ENCODE measurements at regions not wholly inside any gene's neighbourhood (a gene's known extent, or its start where the extent isn't known, plus 50 kb on each side); places are given as distances from the start of the nearest gene placed in this dataset.
"Not testable (repeated sequence)": the region's sequence is repeated elsewhere in the genome, so short reads cannot be mapped to it uniquely, and the experiment has no call there.

DNA sequence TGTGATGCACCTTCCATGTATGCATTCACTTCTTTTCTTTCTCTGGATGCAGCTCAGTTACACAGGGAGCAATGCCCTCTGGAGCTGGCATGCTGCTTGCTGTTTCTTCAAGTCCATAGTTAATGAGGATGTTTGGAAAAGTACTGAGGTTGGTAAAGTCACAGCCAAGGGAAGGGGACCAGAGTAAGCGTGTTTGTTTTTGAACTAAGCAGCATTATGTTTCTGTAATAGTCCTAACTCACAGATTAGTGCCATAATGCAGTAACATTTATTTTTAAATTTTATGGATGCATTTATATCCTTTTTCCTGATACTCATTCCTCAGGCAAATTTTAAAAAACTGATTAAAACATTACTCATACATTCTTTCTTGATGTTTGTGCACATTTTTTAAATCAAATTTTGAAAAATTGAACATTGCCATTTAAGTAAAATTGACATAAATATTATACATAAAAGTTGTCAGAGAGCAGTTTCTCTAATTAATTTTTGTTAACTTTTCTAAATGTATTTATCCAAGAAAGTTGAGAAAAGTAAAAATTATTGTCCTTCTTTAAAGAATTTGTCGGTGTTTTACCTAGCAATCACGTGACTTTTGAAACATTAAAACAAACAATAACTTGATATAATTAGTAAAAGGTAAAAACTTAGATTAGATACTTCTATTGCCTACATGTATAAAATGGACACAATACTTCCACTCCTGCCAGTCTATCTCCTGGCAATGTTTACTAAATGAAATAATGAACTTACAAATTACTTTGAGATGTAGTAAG, 659.6 kb upstream of the ANKRD30A start:
- DNase-seq (ENCODE audit: low read depth): no peak
- no peak overlapping the region for H3K4me3 ChIP-seq (ENCODE audit: control insufficient read depth, low read depth, low read length)
- TF ChIP-seq, protein P1, sequence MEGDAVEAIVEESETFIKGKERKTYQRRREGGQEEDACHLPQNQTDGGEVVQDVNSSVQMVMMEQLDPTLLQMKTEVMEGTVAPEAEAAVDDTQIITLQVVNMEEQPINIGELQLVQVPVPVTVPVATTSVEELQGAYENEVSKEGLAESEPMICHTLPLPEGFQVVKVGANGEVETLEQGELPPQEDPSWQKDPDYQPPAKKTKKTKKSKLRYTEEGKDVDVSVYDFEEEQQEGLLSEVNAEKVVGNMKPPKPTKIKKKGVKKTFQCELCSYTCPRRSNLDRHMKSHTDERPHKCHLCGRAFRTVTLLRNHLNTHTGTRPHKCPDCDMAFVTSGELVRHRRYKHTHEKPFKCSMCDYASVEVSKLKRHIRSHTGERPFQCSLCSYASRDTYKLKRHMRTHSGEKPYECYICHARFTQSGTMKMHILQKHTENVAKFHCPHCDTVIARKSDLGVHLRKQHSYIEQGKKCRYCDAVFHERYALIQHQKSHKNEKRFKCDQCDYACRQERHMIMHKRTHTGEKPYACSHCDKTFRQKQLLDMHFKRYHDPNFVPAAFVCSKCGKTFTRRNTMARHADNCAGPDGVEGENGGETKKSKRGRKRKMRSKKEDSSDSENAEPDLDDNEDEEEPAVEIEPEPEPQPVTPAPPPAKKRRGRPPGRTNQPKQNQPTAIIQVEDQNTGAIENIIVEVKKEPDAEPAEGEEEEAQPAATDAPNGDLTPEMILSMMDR (IDR thresholded peaks at IDR 0.05; ENCODE audit: control insufficient read depth, insufficient read depth, low read depth, low read length, missing control alignments): no peak

DNA sequence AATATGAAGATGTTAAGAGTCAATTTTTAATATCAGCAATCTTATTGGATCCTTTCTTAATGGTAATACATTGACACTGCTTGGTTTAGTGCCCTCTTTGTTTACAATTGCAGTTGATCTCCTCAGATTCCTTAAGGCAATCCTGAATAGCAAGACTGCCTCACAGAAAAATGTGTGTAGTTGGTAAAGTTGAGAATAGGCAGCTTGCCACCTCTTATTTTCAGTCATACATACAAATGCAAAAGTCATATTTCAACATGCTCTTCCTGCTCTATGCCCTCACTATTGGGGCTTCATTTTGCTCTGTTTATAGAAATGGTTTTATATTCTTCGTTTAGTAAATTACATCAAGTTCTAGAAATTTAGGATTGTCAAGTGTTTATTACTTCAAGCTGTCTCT, 661.1 kb upstream of the ANKRD30A start:
- H3K4me3 ChIP-seq (ENCODE audit: control insufficient read depth, low read depth, low read length): no peak overlapping the region
- no peak for DNase-seq (ENCODE audit: low read depth)
- TF ChIP-seq, protein P1 (IDR thresholded peaks at IDR 0.05; ENCODE audit: control insufficient read depth, insufficient read depth, low read depth, low read length, missing control alignments): no peak

DNA sequence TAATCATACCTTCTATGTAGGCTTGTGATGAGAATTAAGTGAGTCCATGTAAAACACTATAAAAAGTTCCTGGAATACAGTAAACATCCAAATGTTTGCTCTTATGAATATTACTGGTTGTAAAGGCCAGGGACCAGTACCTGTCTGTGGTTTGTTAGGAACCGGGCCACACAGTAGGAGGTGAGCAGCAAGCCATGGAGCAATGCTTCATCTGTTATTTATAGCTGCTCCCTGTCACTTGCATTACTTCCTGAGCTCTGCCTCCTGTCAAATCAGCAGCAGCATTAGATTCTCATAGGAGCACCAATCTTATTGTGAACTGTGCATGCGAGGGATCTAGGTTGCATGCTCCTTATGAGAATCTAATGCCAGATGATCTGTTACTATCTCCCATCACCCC, 662.0 kb upstream of the ANKRD30A start:
- H3K4me3 ChIP-seq (ENCODE audit: control insufficient read depth, low read depth, low read length): no peak overlapping the region
- DNase-seq (ENCODE audit: low read depth): no peak
- TF ChIP-seq, protein P1 (IDR thresholded peaks at IDR 0.05; ENCODE audit: control insufficient read depth, insufficient read depth, low read depth, low read length, missing control alignments): no peak

DNA sequence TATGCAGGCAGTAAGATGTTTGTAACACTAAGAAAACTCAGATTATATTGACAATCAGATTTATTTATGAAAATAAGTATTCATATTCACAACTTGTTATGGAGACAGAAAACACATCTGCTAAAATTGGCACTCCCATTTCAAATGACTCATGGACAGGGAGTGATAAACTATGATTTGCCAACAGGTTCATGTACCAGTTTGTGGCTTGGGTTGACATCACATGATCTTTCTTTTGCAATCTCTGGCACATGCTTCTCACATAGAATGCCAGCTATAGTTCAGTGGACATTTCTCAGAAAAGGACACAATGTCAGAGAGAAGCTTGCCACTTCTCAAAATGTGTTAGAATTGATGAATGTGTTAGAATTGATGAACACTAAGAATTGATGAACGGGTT, 663.2 kb upstream of the ANKRD30A start:
- TF ChIP-seq, protein P1 (IDR thresholded peaks at IDR 0.05; ENCODE audit: control insufficient read depth, insufficient read depth, low read depth, low read length, missing control alignments): no peak
- no peak for DNase-seq (ENCODE audit: low read depth)
- no peak overlapping the region for H3K4me3 ChIP-seq (ENCODE audit: control insufficient read depth, low read depth, low read length)

DNA sequence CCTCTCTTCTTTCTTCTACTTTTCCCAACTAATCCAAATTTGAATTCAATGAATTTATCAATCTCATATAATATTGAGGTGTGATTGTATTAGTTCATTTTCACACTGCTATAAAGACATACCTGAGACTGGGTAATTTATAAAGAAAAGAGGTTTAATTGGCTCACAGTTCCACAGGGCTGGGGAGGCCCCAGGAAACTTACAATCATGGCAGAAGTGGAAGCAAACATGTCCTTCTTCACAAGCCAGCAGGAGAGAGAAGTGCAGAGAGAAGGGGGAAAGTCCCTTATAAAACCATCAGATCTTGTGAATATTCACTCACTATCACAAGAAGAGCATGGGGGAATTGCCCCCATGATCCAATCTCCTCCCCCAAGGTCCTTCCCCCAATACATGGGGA, 667.0 kb upstream of the ANKRD30A start:
- H3K4me3 ChIP-seq (ENCODE audit: control insufficient read depth, low read depth, low read length); DNase-seq (ENCODE audit: low read depth): not testable (repeated sequence)

DNA sequence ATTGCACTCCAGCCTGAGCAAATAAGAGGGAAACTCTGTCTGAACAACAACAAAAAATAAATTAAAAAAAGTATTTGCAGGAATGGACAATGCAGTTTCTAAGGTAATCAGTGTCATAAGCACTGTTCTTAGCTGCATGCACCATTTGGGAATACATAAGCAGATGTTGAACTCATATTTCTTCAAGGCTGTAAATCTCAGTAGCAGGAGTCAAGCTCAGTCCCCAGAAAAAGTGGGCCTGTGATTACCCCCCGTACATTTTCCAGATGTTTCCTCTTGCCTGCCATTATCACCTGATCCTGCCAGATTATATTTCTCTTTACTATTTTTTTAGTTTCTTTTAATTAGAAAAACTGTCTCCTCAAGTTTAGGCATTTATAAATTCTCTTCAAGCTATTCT, 667.6 kb upstream of the ANKRD30A start:
- TF ChIP-seq, protein P1 (IDR thresholded peaks at IDR 0.05; ENCODE audit: control insufficient read depth, insufficient read depth, low read depth, low read length, missing control alignments): no peak
- no peak overlapping the region for H3K4me3 ChIP-seq (ENCODE audit: control insufficient read depth, low read depth, low read length)
- no peak for DNase-seq (ENCODE audit: low read depth)

DNA sequence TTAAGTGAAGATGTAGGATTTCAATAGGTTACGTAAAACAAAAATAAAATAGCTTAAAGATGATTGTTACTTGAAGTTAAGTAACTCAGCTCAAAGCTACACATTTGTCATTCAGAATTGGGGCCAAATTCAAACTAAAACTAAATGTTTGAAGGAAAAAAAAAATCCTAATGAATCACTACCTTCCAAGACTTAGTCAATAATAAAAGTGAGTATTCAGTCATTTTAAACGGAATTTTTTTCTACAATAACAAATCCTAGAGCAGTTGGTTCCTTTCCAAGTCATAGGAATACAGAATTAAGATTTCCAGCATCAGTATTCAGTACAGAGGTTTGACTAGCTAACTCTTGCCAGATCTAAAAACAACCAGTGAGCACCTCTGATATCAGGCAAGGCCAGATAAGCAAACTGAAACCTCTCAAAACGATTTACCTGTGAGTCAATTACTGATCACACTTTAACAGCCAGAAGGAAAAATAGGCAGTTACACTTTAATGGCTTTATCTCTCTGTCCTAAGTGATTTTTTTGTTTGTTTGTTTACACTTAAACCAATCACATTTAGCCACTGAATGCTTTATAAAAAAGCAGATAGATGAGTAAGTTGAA, 669.8 kb upstream of the ANKRD30A start:
- H3K4me3 ChIP-seq (ENCODE audit: control insufficient read depth, low read depth, low read length): no peak overlapping the region
- TF ChIP-seq, protein P1 (IDR thresholded peaks at IDR 0.05; ENCODE audit: control insufficient read depth, insufficient read depth, low read depth, low read length, missing control alignments): no peak
- no peak for DNase-seq (ENCODE audit: low read depth)
